IMR-90 (cell line): ENCODE measurements at regions not wholly inside any gene's neighbourhood (a gene's known extent, or its start where the extent isn't known, plus 50 kb on each side); places are given as distances from the start of the nearest gene placed in this dataset.

ENCODE experiments used
- ATAC-seq: fragments of 200-7000 bp; cut with Tn5 transposase; 2 replicates; pipeline ENCODE4 v1.9.1; 2020; ENCODE audit warnings: low read depth, mild to moderate bottlenecking, moderate library complexity
- BruUV-seq: library from RNA; stranded (reverse); fragments of 400-500 nt; replicated peaks from 2 replicates; lab custom pipeline; 2021; lab: Mats Ljungman, UMichigan
- CTCF ChIA-PET: fragments of 300-600 bp; formaldehyde crosslinking; extraction: SDS; loops from one replicate; lab custom pipeline; 2021; ENCODE audit warnings: antibody characterized with exemption; lab: Yijun Ruan, JAX
- POLR2A ChIA-PET: fragments of 300-600 bp; sonication (Branson Sonifier 250); formaldehyde crosslinking; loops from one replicate; lab custom pipeline; 2022; ENCODE audit warnings: antibody characterized with exemption; ENCODE audit not compliant: unreplicated experiment; lab: Charles Lee
- DNase-seq: peaks from one replicate; pipeline ENCODE4 v3.0.0; 2013
- H2AFZ ChIP-seq: replicated peaks from 2 replicates; pipeline ENCODE3; 2013; ENCODE audit warnings: low read length, mild to moderate bottlenecking; ENCODE audit not compliant: poor library complexity
- H2AK5ac ChIP-seq: 2 replicates; pipeline ENCODE4 v1.6.1; 2013; ENCODE audit warnings: low read depth, low read length, inconsistent platforms
- H2AK9ac ChIP-seq: replicated peaks from 2 replicates; pipeline ENCODE3; 2013; ENCODE audit warnings: mild to moderate bottlenecking, low read depth, low read length, moderate library complexity; ENCODE audit not compliant: poor library complexity
- H2BK120ac ChIP-seq: 2 replicates; pipeline ENCODE4 v1.6.1; 2013; ENCODE audit warnings: low read depth, low read length, inconsistent platforms
- H2BK15ac ChIP-seq: 3 replicates; pipeline ENCODE4 v1.6.1; 2013; ENCODE audit warnings: low read depth, low read length, inconsistent platforms
- H2BK20ac ChIP-seq: 2 replicates; pipeline ENCODE4 v1.6.1; 2013; ENCODE audit warnings: low read depth, mild to moderate bottlenecking, inconsistent platforms, low read length, moderate library complexity
- H2BK5ac ChIP-seq: 2 replicates; pipeline ENCODE4 v1.6.1; 2013; ENCODE audit warnings: mild to moderate bottlenecking, low read depth, low read length, inconsistent platforms; ENCODE audit not compliant: poor library complexity, severe bottlenecking
- H3K14ac ChIP-seq: replicated peaks from 2 replicates; pipeline ENCODE4 v1.6.1; 2013; ENCODE audit warnings: low read depth, low read length, inconsistent platforms
- H3K18ac ChIP-seq: 2 replicates; pipeline ENCODE4 v1.6.1; 2013; ENCODE audit warnings: low read depth, low read length, control low read depth
- H3K23ac ChIP-seq: 2 replicates; pipeline ENCODE4 v1.6.1; 2013; ENCODE audit warnings: low read depth, low read length, inconsistent platforms
- H3K27ac ChIP-seq: 2 replicates; pipeline ENCODE4 v1.5.1; 2013; ENCODE audit warnings: mild to moderate bottlenecking, control low read depth, low read length; ENCODE audit not compliant: insufficient read depth
- H3K27me3 ChIP-seq: 2 replicates; pipeline ENCODE4 v1.6.1; 2013; ENCODE audit warnings: low read length; ENCODE audit not compliant: control insufficient read depth, insufficient read depth
- H3K36me3 ChIP-seq: 2 replicates; pipeline ENCODE4 v1.6.1; 2013; ENCODE audit warnings: low read length, mixed read lengths; ENCODE audit not compliant: control insufficient read depth, insufficient read depth
- H3K4ac ChIP-seq: 2 replicates; pipeline ENCODE4 v1.6.1; 2013; ENCODE audit warnings: low read depth, low read length, inconsistent platforms
- H3K4me1 ChIP-seq: 2 replicates; pipeline ENCODE4 v1.6.1; 2013; ENCODE audit warnings: low read length, mixed read lengths; ENCODE audit not compliant: control insufficient read depth, insufficient read depth
- H3K4me2 ChIP-seq: 2 replicates; pipeline ENCODE4 v1.6.1; 2013; ENCODE audit warnings: low read depth, mild to moderate bottlenecking, control low read depth, low read length, moderate library complexity
- H3K4me3 ChIP-seq: 2 replicates; pipeline ENCODE4 v1.5.1; 2013; ENCODE audit warnings: low read depth, mild to moderate bottlenecking, control low read depth, low read length, moderate library complexity; ENCODE audit not compliant: insufficient read depth
- H3K56ac ChIP-seq: 2 replicates; pipeline ENCODE4 v1.6.1; 2013; ENCODE audit warnings: low read length, inconsistent platforms; ENCODE audit not compliant: insufficient read depth; ENCODE audit errors: extremely low read depth
- H3K79me1 ChIP-seq, 2 experiments: 2 replicates each; pipeline ENCODE4 v1.6.1; 2013; ENCODE audit warnings: low read length in 2 of 2, inconsistent platforms in 1 of 2, low read depth in 1 of 2
- H3K9ac ChIP-seq: 2 replicates; pipeline ENCODE4 v1.6.1; 2013; ENCODE audit warnings: low read depth, low read length, control low read depth
- H3K9me1 ChIP-seq: 2 replicates; pipeline ENCODE4 v1.6.1; 2013; ENCODE audit warnings: low read length, inconsistent platforms; ENCODE audit not compliant: insufficient read depth
- H3K9me3 ChIP-seq: 2 replicates; pipeline ENCODE4 v1.6.1; 2013; ENCODE audit warnings: low read length; ENCODE audit not compliant: control insufficient read depth, insufficient read depth
- H4K20me1 ChIP-seq: 2 replicates; pipeline ENCODE4 v1.6.1; 2013; ENCODE audit warnings: low read length, inconsistent platforms; ENCODE audit not compliant: insufficient read depth
- H4K5ac ChIP-seq: 2 replicates; pipeline ENCODE4 v1.6.1; 2013; ENCODE audit warnings: mild to moderate bottlenecking, low read depth, low read length, control low read depth
- H4K8ac ChIP-seq, 2 experiments: 2 replicates each; pipeline ENCODE4 v1.6.1; 2013; ENCODE audit warnings: low read depth in 2 of 2, low read length in 2 of 2, control low read depth in 1 of 2, inconsistent platforms in 1 of 2
- H4K91ac ChIP-seq: 2 replicates; pipeline ENCODE4 v1.6.1; 2013; ENCODE audit warnings: low read depth, low read length, inconsistent platforms; ENCODE audit not compliant: insufficient read depth
- CEBPB ChIP-seq: IDR thresholded peaks from 2 replicates; pipeline ENCODE4 v1.6.1; 2012; ENCODE audit warnings: low read depth, low read length, improper control_type of control experiment
- MXI1 ChIP-seq: IDR thresholded peaks from 2 replicates; pipeline ENCODE4 v1.6.1; 2012; ENCODE audit warnings: low read depth, mild to moderate bottlenecking, low read length, moderate library complexity, borderline replicate concordance
- NFE2L2 ChIP-seq: fragments of 150-350 bp; IDR thresholded peaks from 2 replicates; pipeline ENCODE4 v1.6.1; 2016; ENCODE audit warnings: low read depth, mild to moderate bottlenecking, low read length
- RAD21 ChIP-seq: IDR thresholded peaks from 2 replicates; pipeline ENCODE4 v1.6.1; 2012; ENCODE audit warnings: low read length, improper control_type of control experiment
- RCOR1 ChIP-seq: IDR thresholded peaks from 2 replicates; pipeline ENCODE4 v1.6.1; 2012; ENCODE audit warnings: mild to moderate bottlenecking, low read length, improper control_type of control experiment; ENCODE audit not compliant: insufficient replicate concordance
- RFX5 ChIP-seq: IDR thresholded peaks from 2 replicates; pipeline ENCODE4 v1.8.0; 2012; ENCODE audit warnings: low read depth, mild to moderate bottlenecking, low read length, moderate library complexity
- SMC3 ChIP-seq: fragments of 150-350 bp; IDR thresholded peaks from 2 replicates; pipeline ENCODE4 v1.6.1; 2016; ENCODE audit warnings: low read depth, mild to moderate bottlenecking, antibody characterized with exemption, low read length, moderate library complexity
- WGBS, 2 experiments: methylation state at CpG; one replicate each; pipeline versions ENCODE4 v1.1.5 to v1.1.7; 2013; ENCODE audit warnings: missing lambda C conversion rate in 2 of 2; ENCODE audit not compliant: insufficient read length in 1 of 2; ENCODE audit errors: extremely low coverage in 2 of 2; 5-methylcytosine and 5-hydroxymethylcytosine counted together
- dilution Hi-C: fragments of 300-500 bp; cut with HindIII; formaldehyde crosslinking; loops from one replicate; pipeline ENCODE4 v1.14.3; 2018; ENCODE audit warnings: low sequenced_read_pairs; ENCODE audit not compliant: unreplicated experiment
- in situ Hi-C: fragments of 300-500 bp; cut with MboI; formaldehyde crosslinking; loops from 3 replicates; pipeline ENCODE4 v1.14.3; 2019; ENCODE audit warnings: low sequenced_read_pairs, inconsistent platforms, mixed read lengths
- intact Hi-C: fragments of 100-400 bp; cut with micrococcal nuclease; formaldehyde crosslinking; loops from 2 replicates; pipeline ENCODE4 v1.10.0; 2022
- TF ChIP-seq, protein P1 (sequence below): fragments of 150-350 bp; IDR thresholded peaks from 2 replicates; pipeline ENCODE4 v1.6.1; 2016; ENCODE audit warnings: low read depth, mild to moderate bottlenecking, low read length, moderate library complexity, borderline replicate concordance

DNA sequence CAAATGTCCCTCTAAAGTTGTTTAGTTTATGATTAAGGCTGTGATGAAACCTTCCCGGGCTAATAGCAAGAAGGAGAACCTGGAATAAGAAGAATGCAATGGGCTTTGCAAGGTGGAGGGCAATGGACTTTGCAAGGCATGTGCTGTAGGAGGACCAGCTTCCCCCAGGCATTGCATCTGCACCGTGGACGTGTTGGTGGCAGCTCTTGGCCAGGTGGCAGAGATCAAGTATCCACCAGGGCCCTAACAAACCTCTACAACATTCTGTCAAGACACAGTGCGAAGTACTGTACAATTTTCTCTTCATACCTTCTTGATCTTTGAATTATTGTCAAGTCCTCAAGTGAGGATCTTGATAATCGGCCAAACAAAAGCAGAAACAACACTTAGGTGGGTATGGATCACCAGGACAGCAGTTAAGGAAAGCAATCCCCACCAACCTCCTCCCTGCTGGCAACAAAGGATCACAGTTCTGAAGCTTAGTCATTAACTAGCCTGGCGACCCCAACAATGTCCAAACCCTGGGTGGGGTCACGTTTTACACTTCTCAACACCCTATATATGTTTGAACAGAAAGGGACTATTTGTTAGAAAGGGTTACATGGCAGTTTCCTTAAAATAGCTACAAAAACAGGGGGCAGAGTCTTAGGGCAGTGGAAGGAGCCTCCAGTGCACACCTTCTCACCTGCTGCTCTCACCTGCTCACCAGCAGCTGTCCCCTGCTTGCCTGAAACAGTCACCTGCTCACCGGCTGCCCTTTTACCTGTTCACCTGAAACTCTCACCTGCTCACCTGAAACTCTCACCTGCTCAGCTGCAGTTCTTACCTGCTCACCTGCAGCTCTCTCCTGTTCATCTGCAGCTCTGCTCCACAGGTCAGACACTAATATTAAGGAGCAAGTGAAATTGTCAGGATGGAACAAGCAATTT, 137.9 kb upstream of the LIPC start:
- ChIA-PET POLR2A (no interaction called here), CTCF (no interaction called here)
- H4K8ac ChIP-seq: no peak overlapping the region
- WGBS, 2 experiments: no CpG with 5 or more reads among the region's 8 CpGs
- DNase-seq (no peak), ATAC-seq (no peak)
- peaks cover 9% of the 10 kb centered on the region for H3K9me3 ChIP-seq
- no peak overlapping the region for H3K4me3 ChIP-seq
- H2AK5ac ChIP-seq: no peak overlapping the region
- H3K4me2 ChIP-seq: no peak overlapping the region
- H3K4me1 ChIP-seq: no peaks in the 10 kb centered on the region
- no peaks in the 10 kb centered on the region for H4K20me1 ChIP-seq
- H4K91ac ChIP-seq: no peak overlapping the region
- no peak overlapping the region for H3K56ac ChIP-seq
- dilution Hi-C loops: no loop called here
- no peaks in the 10 kb centered on the region for H3K27me3 ChIP-seq
- H2AK9ac ChIP-seq: no peak overlapping the region
- no peaks in the 10 kb centered on the region for H3K36me3 ChIP-seq
- H2AFZ ChIP-seq: no peak overlapping the region
- no peak overlapping the region for H2BK5ac ChIP-seq
- intact Hi-C loops: no loop called here
- no peak overlapping the region for H4K5ac ChIP-seq
- in situ Hi-C loops: no loop called here
- TF ChIP-seq MXI1 (no peak), RAD21 (no peak), RCOR1 (no peak), RFX5 (no peak), CEBPB (no peak), NFE2L2 (no peak), SMC3 (no peak)
- TF ChIP-seq, protein P1, sequence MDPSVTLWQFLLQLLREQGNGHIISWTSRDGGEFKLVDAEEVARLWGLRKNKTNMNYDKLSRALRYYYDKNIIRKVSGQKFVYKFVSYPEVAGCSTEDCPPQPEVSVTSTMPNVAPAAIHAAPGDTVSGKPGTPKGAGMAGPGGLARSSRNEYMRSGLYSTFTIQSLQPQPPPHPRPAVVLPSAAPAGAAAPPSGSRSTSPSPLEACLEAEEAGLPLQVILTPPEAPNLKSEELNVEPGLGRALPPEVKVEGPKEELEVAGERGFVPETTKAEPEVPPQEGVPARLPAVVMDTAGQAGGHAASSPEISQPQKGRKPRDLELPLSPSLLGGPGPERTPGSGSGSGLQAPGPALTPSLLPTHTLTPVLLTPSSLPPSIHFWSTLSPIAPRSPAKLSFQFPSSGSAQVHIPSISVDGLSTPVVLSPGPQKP: no peak
- no peak overlapping the region for H2BK20ac ChIP-seq
- BruUV-seq: no TSS peak
- H3K4ac ChIP-seq: no peak overlapping the region
- H3K14ac ChIP-seq: no peak overlapping the region
- H3K27ac ChIP-seq: no peak overlapping the region
- no peak overlapping the region for H3K18ac ChIP-seq
- H3K23ac ChIP-seq: no peak overlapping the region
- no peak overlapping the region for H3K9ac ChIP-seq
- peaks cover 2% of the 10 kb centered on the region for H3K9me1 ChIP-seq
- H3K79me1 ChIP-seq: no peaks in the 10 kb centered on the region
- H2BK120ac ChIP-seq: no peak overlapping the region
- no peak overlapping the region for H2BK15ac ChIP-seq
